ENCODE measurements at regions not wholly inside any gene's neighbourhood (a gene's known extent, or its start where the extent isn't known, plus 50 kb on each side); places are given as distances from the start of the nearest gene placed in this dataset.

- H3K27ac ChIP-seq, result no peak overlapping the region
- no peak for DNase-seq (ENCODE audit: low spot score)
- H3K4me1 ChIP-seq (replicated peaks), result no peaks in the 10 kb centered on the region
- no peaks in the 10 kb centered on the region for H3K27me3 ChIP-seq (replicated peaks; ENCODE audit: insufficient read depth)
- H3K36me3 ChIP-seq, result no peaks in the 10 kb centered on the region
- H3K9me3 ChIP-seq, result no peaks in the 10 kb centered on the region
- intact Hi-C loops (cut with DNase I), result no loop called here
- 90% methylated on average over 10 of the region's 10 CpGs for WGBS
- no peak for TF ChIP-seq POLR2A (IDR thresholded peaks at IDR 0.05)
- no peak for TF ChIP-seq POLR2AphosphoS5 (IDR thresholded peaks at IDR 0.05)
- TF ChIP-seq CTCF (IDR thresholded peaks at IDR 0.05), result no peak
- no peak overlapping the region for H3K4me3 ChIP-seq
Observed at GRCh38 chr7:47666164-47666862, 84.4 kb upstream of the TNS3 start.

GRCh38 chr7:47664650-47665195 is 82.8 kb upstream of the TNS3 start:
- 81% methylated on average over 7 of the region's 7 CpGs for WGBS
- H3K4me1 ChIP-seq (replicated peaks), result no peaks in the 10 kb centered on the region

GRCh38 chr7:47663851-47664250 is 81.9 kb upstream of the TNS3 start:
- H3K27ac ChIP-seq, result no peak overlapping the region
- intact Hi-C loops (cut with DNase I), result no loop called here
- TF ChIP-seq POLR2AphosphoS5 (IDR thresholded peaks at IDR 0.05) (no peak), POLR2A (IDR thresholded peaks at IDR 0.05) (no peak), CTCF (IDR thresholded peaks at IDR 0.05) (no peak)
- DNase-seq (ENCODE audit: low spot score), result no peak
- no peaks in the 10 kb centered on the region for H3K27me3 ChIP-seq (replicated peaks; ENCODE audit: insufficient read depth)
- H3K9me3 ChIP-seq, result no peaks in the 10 kb centered on the region
- WGBS, result 83% methylated on average over 1 of the region's 1 CpG
- H3K4me3 ChIP-seq, result no peak overlapping the region
- no peaks in the 10 kb centered on the region for H3K36me3 ChIP-seq
- H3K4me1 ChIP-seq (replicated peaks), result no peaks in the 10 kb centered on the region

More at GRCh38 chr7:47664650-47665195, 82.8 kb upstream of the TNS3 start:
- intact Hi-C loops (cut with DNase I), result no loop called here
- no peak for DNase-seq (ENCODE audit: low spot score)
- Histone ChIP-seq H3K27me3 (replicated peaks; ENCODE audit: insufficient read depth) (no peaks in the 10 kb centered on the region), H3K9me3 (no peaks in the 10 kb centered on the region), H3K27ac (no peak overlapping the region), H3K36me3 (no peaks in the 10 kb centered on the region), H3K4me3 (no peak overlapping the region)
- TF ChIP-seq POLR2AphosphoS5 (IDR thresholded peaks at IDR 0.05), result no peak
- no peak for TF ChIP-seq POLR2A (IDR thresholded peaks at IDR 0.05)
- no peak for TF ChIP-seq CTCF (IDR thresholded peaks at IDR 0.05)

- H3K9me3 ChIP-seq, result no peaks in the 10 kb centered on the region
- no peaks in the 10 kb centered on the region for H3K4me1 ChIP-seq (replicated peaks)
- intact Hi-C loops (cut with DNase I), result no loop called here
- TF ChIP-seq POLR2AphosphoS5 (IDR thresholded peaks at IDR 0.05) (no peak), CTCF (IDR thresholded peaks at IDR 0.05) (no peak), POLR2A (IDR thresholded peaks at IDR 0.05) (no peak)
- no peak for DNase-seq (ENCODE audit: low spot score)
- 83% methylated on average over 5 of the region's 5 CpGs for WGBS
- no peak overlapping the region for H3K4me3 ChIP-seq
- H3K36me3 ChIP-seq, result no peaks in the 10 kb centered on the region
- H3K27me3 ChIP-seq (replicated peaks; ENCODE audit: insufficient read depth), result no peaks in the 10 kb centered on the region
- no peak overlapping the region for H3K27ac ChIP-seq
Observed at GRCh38 chr7:47663213-47663612, 81.3 kb upstream of the TNS3 start.
